Tibial artery (tissue), 4 donors: ENCODE measurements at regions not wholly inside any gene's neighbourhood (a gene's known extent, or its start where the extent isn't known, plus 50 kb on each side); places are given as distances from the start of the nearest gene placed in this dataset.

ENCODE experiments used
- DNase-seq, 2 donors: peaks; one replicate each; pipeline ENCODE4 v3.0.0-alpha.2; 2019
- H3K27ac ChIP-seq, 2 donors: fragments of 200-600 bp; sonication (generic) in 1 of 2; 1 replicate in 1 of 2; 2 replicates in 1 of 2; pipeline ENCODE4 v1.5.1; 2018 to 2019; ENCODE audit warnings: mild to moderate bottlenecking in 1 of 2
- H3K27me3 ChIP-seq, 2 donors: fragments of 200-600 bp; sonication (generic) in 1 of 2; one replicate each; pipeline versions ENCODE4 v1.5.1 to v1.6.0; 2016 to 2019
- H3K36me3 ChIP-seq, 3 donors: fragments of 200-600 bp; sonication (generic) in 2 of 3; one replicate each; pipeline ENCODE4 v1.5.1; 2016 to 2019; ENCODE audit warnings: mild to moderate bottlenecking in 2 of 3
- H3K4me1 ChIP-seq, 4 donors: fragments of 200-600 bp; sonication (generic) in 2 of 4; 1 replicate in 3 of 4; 2 replicates in 1 of 4; pipeline ENCODE4 v1.5.1; 2016 to 2019
- H3K4me3 ChIP-seq, 2 donors: fragments of 200-600 bp; sonication (generic) in 1 of 2; 1 replicate in 1 of 2; 2 replicates in 1 of 2; pipeline ENCODE4 v1.5.1; 2018 to 2019; ENCODE audit warnings: mild to moderate bottlenecking in 2 of 2
- H3K9me3 ChIP-seq, 3 donors: fragments of 200-600 bp; sonication (generic) in 1 of 3; one replicate each; pipeline ENCODE4 v1.5.1; 2016 to 2019
- intact Hi-C: fragments of 100-400 bp; cut with DNase I; formaldehyde crosslinking; loops from one replicate; pipeline ENCODE4 v1.15.0; 2023; ENCODE audit warnings: low total_unique reads
- TF ChIP-seq, protein P1 (sequence below), 2 experiments: fragments of 200-600 bp in 1 of 2; fragments of 450-650 bp in 1 of 2; IDR thresholded peaks; one replicate each; pipeline ENCODE4 v1.5.1; 2017 to 2019; ENCODE audit warnings: antibody characterized with exemption in 2 of 2, mild to moderate bottlenecking in 1 of 2, moderate library complexity in 1 of 2

- TF ChIP-seq, protein P1, sequence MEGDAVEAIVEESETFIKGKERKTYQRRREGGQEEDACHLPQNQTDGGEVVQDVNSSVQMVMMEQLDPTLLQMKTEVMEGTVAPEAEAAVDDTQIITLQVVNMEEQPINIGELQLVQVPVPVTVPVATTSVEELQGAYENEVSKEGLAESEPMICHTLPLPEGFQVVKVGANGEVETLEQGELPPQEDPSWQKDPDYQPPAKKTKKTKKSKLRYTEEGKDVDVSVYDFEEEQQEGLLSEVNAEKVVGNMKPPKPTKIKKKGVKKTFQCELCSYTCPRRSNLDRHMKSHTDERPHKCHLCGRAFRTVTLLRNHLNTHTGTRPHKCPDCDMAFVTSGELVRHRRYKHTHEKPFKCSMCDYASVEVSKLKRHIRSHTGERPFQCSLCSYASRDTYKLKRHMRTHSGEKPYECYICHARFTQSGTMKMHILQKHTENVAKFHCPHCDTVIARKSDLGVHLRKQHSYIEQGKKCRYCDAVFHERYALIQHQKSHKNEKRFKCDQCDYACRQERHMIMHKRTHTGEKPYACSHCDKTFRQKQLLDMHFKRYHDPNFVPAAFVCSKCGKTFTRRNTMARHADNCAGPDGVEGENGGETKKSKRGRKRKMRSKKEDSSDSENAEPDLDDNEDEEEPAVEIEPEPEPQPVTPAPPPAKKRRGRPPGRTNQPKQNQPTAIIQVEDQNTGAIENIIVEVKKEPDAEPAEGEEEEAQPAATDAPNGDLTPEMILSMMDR (IDR thresholded peaks at IDR 0.05), result no peak
- H3K27me3 ChIP-seq, result no peaks in the 10 kb centered on the region
- H3K9me3 ChIP-seq, result no peaks in the 10 kb centered on the region
- no peaks in the 10 kb centered on the region for H3K4me1 ChIP-seq
- no peak for DNase-seq
- intact Hi-C loops, result no loop called here
- no peak overlapping the region for H3K4me3 ChIP-seq
- no peaks in the 10 kb centered on the region for H3K36me3 ChIP-seq
- no peak overlapping the region for H3K27ac ChIP-seq
Observed at GRCh38 chr21:18164933-18165332, 79.7 kb upstream of the CHODL start.

DNA sequence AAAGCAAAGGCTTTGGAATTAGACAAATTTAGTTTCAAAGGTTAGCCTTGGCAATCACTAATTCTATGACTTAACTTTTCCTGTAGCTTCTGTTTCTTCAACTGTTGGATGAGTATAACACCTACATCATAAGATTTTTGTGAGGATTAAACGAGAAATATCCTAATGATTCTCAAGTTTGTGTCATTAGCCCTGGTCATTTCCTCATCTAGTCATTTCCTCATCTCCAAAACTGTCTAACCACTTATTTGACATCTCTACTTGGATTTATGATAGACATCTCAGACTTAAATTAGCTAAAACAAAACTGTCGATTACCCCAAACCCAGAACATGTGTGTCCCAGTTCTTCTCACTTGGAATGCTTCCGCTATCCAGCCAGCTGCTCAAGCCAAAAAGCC, 80.2 kb upstream of the CHODL start:
- Histone ChIP-seq H3K4me3 (no peak overlapping the region), H3K9me3 (no peaks in the 10 kb centered on the region), H3K4me1 (no peaks in the 10 kb centered on the region), H3K27me3 (no peaks in the 10 kb centered on the region), H3K36me3 (no peaks in the 10 kb centered on the region), H3K27ac (no peak overlapping the region)
- intact Hi-C loops, result no loop called here
- no peak for DNase-seq
- TF ChIP-seq, protein P1 (IDR thresholded peaks at IDR 0.05), result no peak

- Histone ChIP-seq H3K36me3 (no peaks in the 10 kb centered on the region), H3K4me1 (no peaks in the 10 kb centered on the region), H3K9me3 (no peaks in the 10 kb centered on the region), H3K27me3 (no peaks in the 10 kb centered on the region), H3K4me3 (no peak overlapping the region), H3K27ac (no peak overlapping the region)
- TF ChIP-seq, protein P1 (IDR thresholded peaks at IDR 0.05), result no peak
- intact Hi-C loops, result no loop called here
- DNase-seq, result no peak
Observed at GRCh38 chr21:18163956-18164355, 80.7 kb upstream of the CHODL start.

DNA sequence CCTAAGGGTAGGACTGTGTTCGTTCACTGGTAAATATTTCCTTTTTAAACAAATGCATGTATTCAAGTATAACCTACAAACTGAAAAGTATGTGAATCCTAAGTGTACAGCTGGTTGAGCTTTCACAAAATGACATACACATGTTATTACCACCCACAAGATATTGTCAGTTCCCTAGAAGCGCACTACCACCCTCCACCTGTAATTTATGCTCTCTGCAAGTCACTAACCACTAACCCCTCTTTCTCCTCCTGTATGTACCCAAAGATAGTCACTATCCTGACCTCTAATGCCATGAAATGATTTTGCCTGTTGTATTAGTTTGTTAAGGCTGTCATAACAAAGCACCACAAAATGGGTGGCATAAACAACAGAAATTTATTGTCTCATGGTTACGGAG, 82.8 kb upstream of the CHODL start:
- Histone ChIP-seq H3K4me3 (no peak overlapping the region), H3K27ac (no peak overlapping the region), H3K36me3 (no peaks in the 10 kb centered on the region), H3K27me3 (no peaks in the 10 kb centered on the region), H3K4me1 (no peaks in the 10 kb centered on the region), H3K9me3 (no peaks in the 10 kb centered on the region)
- TF ChIP-seq, protein P1 (IDR thresholded peaks at IDR 0.05), result no peak
- intact Hi-C loops, result no loop called here
- no peak for DNase-seq

DNA sequence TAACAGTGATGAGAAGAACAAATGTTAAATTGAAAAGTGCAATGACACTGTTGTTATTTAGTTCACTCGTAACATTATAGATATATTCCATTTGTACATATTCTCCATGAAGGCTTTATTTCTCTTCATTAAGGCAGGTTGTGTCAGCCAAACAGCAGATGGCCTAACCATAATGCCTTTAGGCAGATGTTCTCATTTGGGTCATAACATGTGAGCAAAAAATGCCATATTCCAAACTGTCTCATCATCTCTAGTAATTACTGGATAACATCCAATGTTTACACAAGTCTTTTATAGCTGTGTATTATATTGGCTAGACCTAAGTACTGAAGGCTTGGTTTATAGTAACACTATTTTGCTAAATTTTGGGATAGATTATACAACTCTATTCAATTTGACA, 87.2 kb upstream of the CHODL start:
- Histone ChIP-seq H3K27ac (no peak overlapping the region), H3K4me1 (peaks cover 0 to 4% (median 0%) of the 10 kb centered on the region in 4 donors), H3K4me3 (no peak overlapping the region), H3K36me3 (no peaks in the 10 kb centered on the region), H3K9me3 (no peaks in the 10 kb centered on the region), H3K27me3 (no peaks in the 10 kb centered on the region)
- no peak for DNase-seq
- TF ChIP-seq, protein P1 (IDR thresholded peaks at IDR 0.05), result no peak
- intact Hi-C loops, result no loop called here

GRCh38 chr21:18155508-18156193, 89.0 kb upstream of the CHODL start:
- Histone ChIP-seq H3K36me3 (no peaks in the 10 kb centered on the region), H3K9me3 (no peaks in the 10 kb centered on the region), H3K4me3 (no peak overlapping the region), H3K27ac (no peak overlapping the region), H3K27me3 (no peaks in the 10 kb centered on the region), H3K4me1 (peaks cover 0 to 4% (median 0%) of the 10 kb centered on the region in 4 donors)
- DNase-seq, result no peak
- TF ChIP-seq, protein P1 (IDR thresholded peaks at IDR 0.05), result no peak
- intact Hi-C loops, result no loop called here
